Adrenal gland (tissue), 9 donors: ENCODE measurements at regions not wholly inside any gene's neighbourhood (a gene's known extent, or its start where the extent isn't known, plus 50 kb on each side); places are given as distances from the start of the nearest gene placed in this dataset.
"Not testable (repeated sequence)": the region's sequence is repeated elsewhere in the genome, so short reads cannot be mapped to it uniquely, and the experiment has no call there.

Experiments used
- DNase-seq, 7 donors: peaks; one replicate each; pipeline ENCODE4 v3.0.0-alpha.2; 2019 to 2020
- H3K27ac ChIP-seq, 5 donors: fragments of 200-600 bp; sonication (generic) in 4 of 5; 1 replicate in 3 of 5; 2 replicates in 2 of 5; pipeline versions ENCODE4 v1.5.1 to v1.8.0; 2016 to 2020; ENCODE audit warnings: mild to moderate bottlenecking in 1 of 5
- H3K27me3 ChIP-seq: fragments of 200-600 bp; 2 replicates; pipeline ENCODE4 v1.8.0; 2021
- H3K36me3 ChIP-seq, 2 donors: fragments of 200-600 bp; replicated peaks in 1 of 2; 1 replicate in 1 of 2; 2 replicates in 1 of 2; pipeline versions ENCODE4 v1.5.1 to v1.8.0; 2018 to 2022
- H3K4me1 ChIP-seq, 2 donors: fragments of 200-600 bp; replicated peaks in 1 of 2; 1 replicate in 1 of 2; 2 replicates in 1 of 2; pipeline versions ENCODE4 v1.5.1 to v1.8.0; 2018 to 2021
- H3K4me3 ChIP-seq, 4 donors: fragments of 200-600 bp; sonication (generic) in 3 of 4; one replicate each; pipeline ENCODE4 v1.5.1; 2016 to 2018
- H3K9me3 ChIP-seq, 3 donors: fragments of 200-600 bp; sonication (generic) in 1 of 3; replicated peaks in 1 of 3; 1 replicate in 2 of 3; 2 replicates in 1 of 3; pipeline versions ENCODE4 v1.5.1 to v1.8.0; 2016 to 2021
- CTCF ChIP-seq, 6 experiments: fragments of 450-650 bp in 4 of 6; fragments of 200-600 bp in 2 of 6; sonication (generic) in 1 of 6; IDR thresholded peaks; 1 replicate in 5 of 6; 2 replicates in 1 of 6; pipeline versions ENCODE4 v1.5.1 to v1.8.0; 2016 to 2021; ENCODE audit warnings: antibody characterized with exemption in 6 of 6, mild to moderate bottlenecking in 2 of 6, moderate library complexity in 1 of 6
- POLR2A ChIP-seq, 2 donors: fragments of 450-650 bp; IDR thresholded peaks; one replicate each; pipeline ENCODE4 v1.6.1; 2017; ENCODE audit warnings: antibody characterized with exemption in 2 of 2, mild to moderate bottlenecking in 2 of 2, moderate library complexity in 1 of 2
- WGBS, 4 donors: extraction: QIAGEN DNeasy Blood & Tissue Kit in 2 of 4; methylation state at CpG; one replicate each; pipeline versions ENCODE4 v1.1.5 to v1.1.7; 2013 to 2017; 5-methylcytosine and 5-hydroxymethylcytosine counted together
- intact Hi-C, 2 donors: fragments of 100-400 bp; cut with DNase I; formaldehyde crosslinking; loops; one replicate each; pipeline versions ENCODE4 v1.14.1 to v1.15.0; 2022 to 2023
- donor health status: healthy with polysubstance abuse.
- donor health status: Bipolar disorder and iron deficiency.
- donor health status: DM: yes; HTN: yes; CAD: no.
- donor health status: DM: no; HTN: no; CAD: no.
- donor health status: DM: no; HTN: no; CAD: no.

GRCh38 chr10:20380401-20380800, 516.7 kb downstream of the NEBL start:
- Histone ChIP-seq H3K27me3 (no peaks in the 10 kb centered on the region), H3K27ac (no peak overlapping the region), H3K9me3 (peaks cover 0 to 2% (median 0%) of the 10 kb centered on the region in 3 donors), H3K36me3 (no peaks in the 10 kb centered on the region), H3K4me3 (no peak overlapping the region), H3K4me1 (no peaks in the 10 kb centered on the region)
- no peak for TF ChIP-seq CTCF (IDR thresholded peaks at IDR 0.05)
- no peak for TF ChIP-seq POLR2A (IDR thresholded peaks at IDR 0.05)
- intact Hi-C loops: no loop called here
- DNase-seq: no peak

GRCh38 chr10:20372748-20373147, 524.4 kb downstream of the NEBL start:
- Histone ChIP-seq H3K9me3 (peaks cover 0 to 2% (median 0%) of the 10 kb centered on the region in 3 donors), H3K27ac (no peak overlapping the region)

GRCh38 chr10:20370977-20371533, 526.1 kb downstream of the NEBL start:
- 83 to 91% (median 86%) methylated on average over 7 of the region's 7 CpGs for WGBS, 4 donors
- H3K27ac ChIP-seq, H3K27me3 ChIP-seq, H3K4me1 ChIP-seq, H3K4me3 ChIP-seq, H3K9me3 ChIP-seq, intact Hi-C loops, H3K36me3 ChIP-seq, DNase-seq: not testable (repeated sequence)

More at GRCh38 chr10:20372748-20373147, 524.4 kb downstream of the NEBL start:
- DNase-seq: no peak
- H3K4me1 ChIP-seq: no peaks in the 10 kb centered on the region
- TF ChIP-seq POLR2A (IDR thresholded peaks at IDR 0.05) (no peak), CTCF (IDR thresholded peaks at IDR 0.05) (no peak)
- no peak overlapping the region for H3K4me3 ChIP-seq
- H3K36me3 ChIP-seq: no peaks in the 10 kb centered on the region
- intact Hi-C loops: no loop called here
- no peaks in the 10 kb centered on the region for H3K27me3 ChIP-seq

- Histone ChIP-seq H3K9me3 (no peaks in the 10 kb centered on the region), H3K27ac (no peak overlapping the region), H3K4me3 (no peak overlapping the region), H3K4me1 (no peaks in the 10 kb centered on the region), H3K27me3 (no peaks in the 10 kb centered on the region), H3K36me3 (no peaks in the 10 kb centered on the region)
- intact Hi-C loops: no loop called here
- no peak for TF ChIP-seq CTCF (IDR thresholded peaks at IDR 0.05)
- TF ChIP-seq POLR2A (IDR thresholded peaks at IDR 0.05): no peak
- WGBS, 4 donors: 89 to 94% (median 90%) methylated on average over 6 to 9 of the region's 9 CpGs
- no peak for DNase-seq
Observed at GRCh38 chr10:20369863-20370736, 527.0 kb downstream of the NEBL start.

- intact Hi-C loops: no loop called here
- TF ChIP-seq CTCF (IDR thresholded peaks at IDR 0.05): no peak
- no peak for TF ChIP-seq POLR2A (IDR thresholded peaks at IDR 0.05)
- no peak overlapping the region for H3K27ac ChIP-seq
- no peaks in the 10 kb centered on the region for H3K36me3 ChIP-seq
- no peak overlapping the region for H3K4me3 ChIP-seq
- H3K4me1 ChIP-seq: no peaks in the 10 kb centered on the region
- no peak for DNase-seq
- H3K9me3 ChIP-seq: no peaks in the 10 kb centered on the region
- no peaks in the 10 kb centered on the region for H3K27me3 ChIP-seq
Observed at GRCh38 chr10:20363684-20364083, 533.4 kb downstream of the NEBL start.
